CD4-positive, alpha-beta T cell treated with Interleukin-15 for 4 hours (primary cell): ENCODE measurements at regions not wholly inside any gene's neighbourhood (a gene's known extent, or its start where the extent isn't known, plus 50 kb on each side); places are given as distances from the start of the nearest gene placed in this dataset.
"Not testable (repeated sequence)": the region's sequence is repeated elsewhere in the genome, so short reads cannot be mapped to it uniquely, and the experiment has no call there.

ENCODE experiments used
- DNase-seq: peaks from one replicate; pipeline ENCODE4 v3.0.0-alpha.2; 2020; ENCODE audit warnings: low spot score

- DNase-seq = no peak
Observed at GRCh38 chr1:9441451-9442133, 97.7 kb upstream of the SLC25A33 start.

DNA sequence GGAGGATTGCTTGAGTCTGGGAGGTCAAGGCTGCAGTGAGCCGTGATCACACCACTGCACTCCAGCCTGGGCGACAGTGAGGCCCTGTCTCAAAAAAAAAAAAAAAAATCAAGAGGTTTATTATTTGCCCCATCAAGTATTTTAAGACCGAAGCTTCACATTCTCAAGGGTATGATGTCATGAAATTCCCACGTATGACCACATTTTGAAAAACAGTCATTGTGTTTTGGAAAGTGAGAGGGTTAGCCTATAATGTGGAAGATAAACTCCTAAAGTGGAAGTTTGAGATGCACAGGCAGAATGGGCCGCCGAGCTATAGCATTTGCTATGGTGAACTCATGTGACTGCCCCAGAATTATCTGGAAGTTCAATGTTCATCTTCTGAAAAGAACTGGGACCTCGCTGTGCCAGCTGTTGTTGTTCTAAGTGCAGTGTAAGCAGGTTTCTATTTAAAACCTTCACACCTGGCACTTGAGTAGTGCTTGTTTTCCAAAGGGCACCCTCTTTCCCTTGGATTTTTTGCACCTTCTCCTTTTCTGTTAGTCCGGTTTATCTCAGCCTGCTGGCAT is 96.9 kb upstream of the SLC25A33 start:
- DNase-seq = no peak

DNA sequence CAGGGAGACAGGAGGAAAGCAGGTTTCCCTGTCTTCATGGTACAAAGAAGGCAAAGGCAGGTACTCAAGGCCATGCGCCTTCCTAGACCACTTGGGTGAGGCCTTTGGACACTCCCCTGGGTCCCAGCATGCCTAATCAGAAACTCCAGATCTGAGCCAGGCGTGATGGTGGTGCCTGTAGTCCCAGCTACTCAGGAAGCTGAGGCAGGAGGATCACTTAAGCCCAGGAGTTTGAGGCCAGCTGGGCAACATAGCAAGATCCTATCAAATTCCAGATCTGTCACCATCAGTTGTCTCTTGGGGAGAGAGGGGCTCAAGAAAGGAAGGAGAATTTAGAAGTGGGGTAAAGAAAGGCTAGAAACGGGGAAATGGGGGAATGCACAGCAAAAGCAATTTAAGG is 96.3 kb upstream of the SLC25A33 start:
- DNase-seq = no peak

DNA sequence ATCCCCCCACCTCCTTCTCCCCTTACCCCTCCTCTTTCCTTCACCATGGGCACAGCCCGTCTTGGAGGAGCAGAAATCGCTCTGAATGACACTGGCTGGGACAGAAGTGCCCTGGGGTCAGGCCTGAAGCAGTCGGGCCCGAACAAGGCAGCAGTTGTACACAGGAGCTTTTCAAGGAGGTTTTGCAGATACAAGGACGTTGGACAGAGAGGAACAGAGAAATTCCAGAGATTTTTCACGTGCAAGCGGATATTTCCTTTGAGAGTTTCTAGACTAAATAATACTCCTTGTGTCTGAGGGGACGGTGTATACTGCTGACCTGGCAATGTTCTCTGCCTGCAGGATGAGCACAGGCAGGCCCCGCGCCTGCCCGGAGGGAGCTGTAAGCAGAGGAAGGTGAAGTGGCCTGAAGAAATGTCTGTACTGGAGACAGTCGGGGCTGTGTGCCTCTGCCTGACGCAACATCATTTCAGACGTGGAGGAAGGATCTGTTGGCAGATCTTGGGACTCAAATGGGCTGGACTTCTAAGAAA is 95.3 kb upstream of the SLC25A33 start:
- DNase-seq = no peak

DNA sequence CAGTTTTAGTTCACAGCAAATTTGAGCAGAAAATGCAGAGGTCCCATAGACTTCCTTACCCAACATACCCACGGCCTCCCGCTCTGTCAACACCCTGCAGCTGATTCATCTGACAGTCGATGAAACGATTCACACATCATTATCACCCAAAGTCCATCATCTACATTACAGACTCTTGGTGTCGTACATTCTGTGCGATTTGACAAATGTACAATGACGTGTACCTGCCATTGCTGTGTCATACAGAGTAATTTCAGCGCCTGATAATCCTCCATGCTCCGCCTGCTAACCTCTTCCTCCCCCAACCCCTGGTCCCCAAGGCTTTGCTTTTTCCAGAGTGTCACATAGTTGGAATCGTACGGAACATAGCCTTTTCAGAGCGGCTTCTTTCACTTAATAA is 94.7 kb upstream of the SLC25A33 start:
- DNase-seq = no peak

DNA sequence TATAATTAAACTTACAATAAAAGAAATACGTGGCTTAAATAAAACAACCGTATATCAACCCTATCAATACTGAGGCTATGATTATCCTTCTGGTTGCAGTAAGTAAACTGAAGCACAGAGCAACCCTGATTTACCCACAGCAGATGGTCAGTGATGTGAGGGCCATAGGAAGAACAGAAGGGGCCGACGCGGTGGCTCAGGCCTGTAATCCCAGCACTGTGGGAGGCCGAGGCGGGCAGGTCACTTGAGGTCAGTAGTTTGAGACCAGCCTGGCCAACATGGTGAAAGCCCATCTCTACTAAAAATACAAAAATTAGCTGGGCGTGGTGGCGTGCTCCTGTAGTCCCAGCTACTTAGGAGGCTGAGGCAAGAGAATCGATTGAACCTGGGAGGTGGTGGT is 94.2 kb upstream of the SLC25A33 start:
- not testable (repeated sequence) for DNase-seq

GRCh38 chr1:9447215-9447960 is 91.9 kb upstream of the SLC25A33 start:
- no peak for DNase-seq

- no peak for DNase-seq
Observed at GRCh38 chr1:9448132-9449109, 90.8 kb upstream of the SLC25A33 start.

DNA sequence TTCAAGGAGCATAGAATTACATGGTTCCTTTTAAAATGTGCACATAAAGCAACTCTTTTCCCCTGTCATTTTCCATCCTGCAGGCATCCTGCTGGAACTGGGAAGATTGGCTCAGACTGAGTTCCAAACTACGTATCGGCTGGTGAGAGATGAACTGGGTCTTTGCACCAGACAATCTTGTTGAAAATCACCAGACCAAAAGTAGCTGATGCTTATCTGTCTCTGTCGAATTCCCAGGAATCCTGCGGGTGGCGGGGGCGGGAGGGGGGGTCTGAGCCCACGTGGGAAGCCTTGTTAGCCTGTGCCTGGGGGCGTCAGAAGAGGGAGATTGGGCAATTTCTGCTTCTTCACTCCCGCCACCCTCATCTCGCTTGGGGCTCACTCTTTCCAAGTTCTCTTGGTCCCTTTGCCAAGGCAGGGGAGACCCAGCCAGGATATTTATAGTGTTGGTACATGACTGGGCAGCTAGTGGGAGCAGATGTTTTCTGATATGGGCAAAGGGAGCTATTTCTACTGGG is 90.1 kb upstream of the SLC25A33 start:
- DNase-seq = no peak

DNA sequence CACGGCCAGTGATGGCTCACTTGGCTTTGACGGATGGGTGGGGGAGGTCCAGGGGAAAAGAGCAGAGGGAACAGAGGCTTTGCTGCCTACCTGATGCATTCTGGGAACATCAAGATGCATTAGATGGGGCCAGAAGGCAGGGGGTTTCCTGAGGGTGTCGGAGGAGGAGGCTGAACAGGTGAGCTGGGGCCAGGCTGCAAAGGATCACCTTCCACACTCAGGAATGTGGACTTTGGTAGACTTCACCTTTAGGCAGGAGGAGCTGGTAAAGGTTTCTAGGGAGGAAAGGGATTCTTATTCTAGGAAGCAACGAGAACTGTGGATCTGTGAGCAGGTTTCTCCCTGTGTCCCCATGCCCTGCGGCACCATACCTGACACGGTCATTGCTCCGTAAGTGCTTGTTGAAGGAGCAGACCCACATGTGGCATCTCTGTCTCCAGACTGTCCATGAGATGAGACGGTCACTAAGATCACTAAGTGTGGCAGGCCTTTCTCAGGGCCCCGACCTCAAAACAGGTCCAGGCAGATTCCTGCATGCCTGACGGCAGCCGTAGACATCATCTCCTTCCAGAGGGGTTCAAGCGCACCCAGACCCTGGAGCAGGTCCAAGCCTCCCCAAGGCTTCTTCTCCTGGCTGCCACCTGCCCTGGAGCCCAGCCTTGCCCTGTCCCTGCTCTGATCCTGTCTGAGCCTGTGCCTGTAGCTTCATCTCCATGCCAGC is 89.1 kb upstream of the SLC25A33 start:
- no peak for DNase-seq

DNA sequence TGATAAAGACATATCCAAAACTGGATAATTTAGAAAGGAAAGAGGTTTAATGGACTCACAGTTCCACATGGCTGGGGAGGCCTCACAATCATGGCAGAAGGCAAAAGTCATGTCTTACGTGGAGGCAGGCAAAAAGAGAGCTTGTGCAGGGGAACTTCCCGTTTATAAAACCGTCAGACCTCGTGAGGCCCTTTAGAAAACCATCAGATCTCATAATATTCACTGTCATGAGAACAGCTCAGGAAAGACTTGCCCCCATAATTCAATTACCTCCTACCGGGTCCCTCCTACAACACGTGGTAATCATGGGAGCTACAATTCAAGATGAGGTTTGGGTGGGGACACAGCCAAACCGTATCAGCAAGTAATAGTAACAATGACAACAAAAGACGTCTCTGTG is 88.2 kb upstream of the SLC25A33 start:
- no peak for DNase-seq

GRCh38 chr1:9452516-9453140 is 86.6 kb upstream of the SLC25A33 start:
- no peak for DNase-seq

- DNase-seq = no peak
Observed at GRCh38 chr1:9453375-9453774, 85.9 kb upstream of the SLC25A33 start.

GRCh38 chr1:9453779-9454418 is 85.4 kb upstream of the SLC25A33 start:
- DNase-seq = no peak

DNA sequence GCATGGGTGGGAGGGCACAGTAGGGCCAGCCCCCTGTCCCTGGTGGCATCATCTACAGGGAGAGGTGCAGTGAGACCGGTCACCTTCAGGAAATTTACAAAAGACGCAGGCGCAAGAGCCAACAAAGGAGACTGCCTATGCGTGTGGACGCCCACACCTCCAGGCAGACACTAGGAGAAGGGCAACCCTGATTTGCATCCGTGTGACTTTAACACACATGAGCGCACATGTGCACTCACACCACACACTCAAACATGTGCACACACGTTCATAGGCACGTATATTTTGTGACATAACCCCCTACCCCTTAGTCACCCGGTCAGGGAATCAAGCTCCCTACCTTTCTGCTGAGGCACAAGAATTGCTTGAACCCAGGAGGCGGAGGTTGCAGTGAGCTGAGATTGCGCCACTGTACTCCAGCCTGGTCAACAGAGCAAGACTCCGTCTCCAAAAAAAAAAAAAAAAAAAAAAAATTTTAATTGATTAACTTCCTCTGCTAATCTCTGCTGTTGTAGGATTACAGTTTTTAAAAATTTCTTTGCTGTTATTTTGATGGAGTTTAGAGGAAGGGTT is 84.7 kb upstream of the SLC25A33 start:
- DNase-seq = no peak

DNA sequence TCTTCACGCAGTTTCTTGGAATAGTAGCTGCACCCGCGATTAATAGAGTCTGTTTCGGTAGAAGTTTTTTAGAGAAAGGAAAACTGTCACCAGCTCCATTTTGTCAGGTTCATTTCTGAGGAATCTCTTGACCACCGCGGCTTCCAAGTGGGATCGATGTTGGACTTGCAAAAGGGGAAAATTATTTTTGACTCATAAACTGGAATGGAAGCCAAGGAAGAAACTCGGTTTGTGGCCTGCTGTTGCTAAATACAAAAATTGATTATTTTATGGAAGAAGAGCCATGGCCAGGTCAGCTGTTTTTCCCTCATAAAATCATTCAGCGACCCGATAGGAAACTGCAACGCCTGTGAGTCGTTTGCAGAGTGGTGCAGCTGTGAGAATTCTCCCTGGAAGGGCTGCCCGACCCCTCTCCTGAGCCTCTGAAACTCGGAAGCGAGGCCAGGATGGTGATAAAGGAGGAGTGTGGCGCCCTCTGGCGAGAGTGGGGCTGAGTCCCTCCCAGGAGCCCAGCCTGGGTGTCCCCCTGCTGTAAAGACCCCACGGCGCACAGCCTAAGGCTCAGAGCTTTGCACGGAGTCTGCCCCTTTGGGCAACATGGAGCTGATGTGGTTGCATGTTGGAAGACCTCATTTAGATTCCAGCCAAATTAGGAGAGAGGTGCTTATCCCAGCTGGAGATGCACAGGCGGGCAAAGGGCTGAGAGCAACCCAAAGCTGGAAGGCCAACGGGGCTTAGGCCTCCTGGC is 83.6 kb upstream of the SLC25A33 start:
- peak; percentile 46 for DNase-seq

- no peak for DNase-seq
Observed at GRCh38 chr1:9456833-9457232, 82.4 kb upstream of the SLC25A33 start.

- no peak for DNase-seq
Observed at GRCh38 chr1:9459816-9460407, 79.4 kb upstream of the SLC25A33 start.

- no peak for DNase-seq
Observed at GRCh38 chr1:9465640-9466039, 73.6 kb upstream of the SLC25A33 start.
